GM12891 (cell line): ENCODE measurements at regions not wholly inside any gene's neighbourhood (a gene's known extent, or its start where the extent isn't known, plus 50 kb on each side); places are given as distances from the start of the nearest gene placed in this dataset.

ENCODE experiments used
- POLR2A ChIP-seq: IDR thresholded peaks from 2 replicates; pipeline ENCODE4 v1.6.1; 2011; ENCODE audit warnings: low read depth, low read length, control low read depth
- POLR2AphosphoS5 ChIP-seq: IDR thresholded peaks from 2 replicates; pipeline ENCODE4 v1.6.1; 2011; ENCODE audit warnings: low read depth, low read length, control low read depth
- POU2F2 ChIP-seq: IDR thresholded peaks from 2 replicates; pipeline ENCODE4 v1.6.1; 2011; ENCODE audit warnings: low read depth, mild to moderate bottlenecking, control low read depth, low read length, moderate library complexity

- TF ChIP-seq POLR2A (no peak), POLR2AphosphoS5 (no peak), POU2F2 (no peak)
Measured at GRCh38 chrX:960821-961220, 251.6 kb downstream of the CRLF2 start.
